LNCaP clone FGC (cell line): ENCODE measurements at regions not wholly inside any gene's neighbourhood (a gene's known extent, or its start where the extent isn't known, plus 50 kb on each side); places are given as distances from the start of the nearest gene placed in this dataset.
A peak's percentile ranks its signal among the peaks of the same experiment; 100 is the strongest.
"Not testable (repeated sequence)": the region's sequence is repeated elsewhere in the genome, so short reads cannot be mapped to it uniquely, and the experiment has no call there.

ENCODE experiments used
- DNase-seq: peaks from one replicate; pipeline ENCODE4 v3.0.0-alpha.2; 2011; ENCODE audit warnings: low read depth
- H3K4me3 ChIP-seq: 2 replicates; pipeline ENCODE4 v1.5.1; 2011; ENCODE audit warnings: mild to moderate bottlenecking, low read depth, low read length, control low read depth
- TF ChIP-seq, protein P1 (sequence below): IDR thresholded peaks from 2 replicates; pipeline ENCODE4 v1.5.1; 2012; ENCODE audit warnings: mild to moderate bottlenecking; ENCODE audit not compliant: control insufficient read depth, insufficient read depth; ENCODE audit errors: extremely low read depth

DNA sequence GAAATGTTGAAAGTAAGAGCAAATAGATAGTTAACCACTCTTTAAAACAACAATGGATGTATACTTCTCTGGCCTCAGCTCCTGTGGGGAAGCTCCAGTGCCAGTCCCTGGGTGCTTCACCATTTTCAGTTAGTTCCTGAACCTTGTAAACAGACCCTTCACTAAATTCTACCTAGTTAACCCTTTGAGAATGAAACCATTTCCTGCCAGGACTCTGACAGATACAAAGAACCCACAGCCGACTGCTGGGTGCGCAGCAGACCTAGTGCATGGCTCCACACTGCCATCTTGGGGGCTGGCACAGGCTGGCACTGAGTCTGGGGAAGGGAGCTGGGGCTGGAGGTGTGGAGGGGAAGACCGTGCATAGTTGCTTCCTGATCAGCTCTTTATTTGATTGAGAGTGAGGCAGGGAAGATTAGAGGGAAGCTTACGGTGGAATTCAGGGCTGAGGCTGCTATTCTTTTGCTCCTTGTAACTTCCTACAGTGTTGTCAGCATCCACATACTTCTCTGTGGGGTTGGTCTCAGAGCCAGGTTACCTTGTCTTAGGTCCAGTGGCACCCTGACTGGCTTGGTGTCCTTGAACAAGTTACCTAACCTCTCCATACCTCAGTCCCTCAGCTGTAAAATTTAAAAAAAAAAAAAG, 62.3 kb upstream of the TP53BP2 start:
- TF ChIP-seq, protein P1, sequence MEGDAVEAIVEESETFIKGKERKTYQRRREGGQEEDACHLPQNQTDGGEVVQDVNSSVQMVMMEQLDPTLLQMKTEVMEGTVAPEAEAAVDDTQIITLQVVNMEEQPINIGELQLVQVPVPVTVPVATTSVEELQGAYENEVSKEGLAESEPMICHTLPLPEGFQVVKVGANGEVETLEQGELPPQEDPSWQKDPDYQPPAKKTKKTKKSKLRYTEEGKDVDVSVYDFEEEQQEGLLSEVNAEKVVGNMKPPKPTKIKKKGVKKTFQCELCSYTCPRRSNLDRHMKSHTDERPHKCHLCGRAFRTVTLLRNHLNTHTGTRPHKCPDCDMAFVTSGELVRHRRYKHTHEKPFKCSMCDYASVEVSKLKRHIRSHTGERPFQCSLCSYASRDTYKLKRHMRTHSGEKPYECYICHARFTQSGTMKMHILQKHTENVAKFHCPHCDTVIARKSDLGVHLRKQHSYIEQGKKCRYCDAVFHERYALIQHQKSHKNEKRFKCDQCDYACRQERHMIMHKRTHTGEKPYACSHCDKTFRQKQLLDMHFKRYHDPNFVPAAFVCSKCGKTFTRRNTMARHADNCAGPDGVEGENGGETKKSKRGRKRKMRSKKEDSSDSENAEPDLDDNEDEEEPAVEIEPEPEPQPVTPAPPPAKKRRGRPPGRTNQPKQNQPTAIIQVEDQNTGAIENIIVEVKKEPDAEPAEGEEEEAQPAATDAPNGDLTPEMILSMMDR = 0 out of 2 replicates have a peak, but pooled peaks have one; percentile 15
- not testable (repeated sequence) for DNase-seq, H3K4me3 ChIP-seq

DNA sequence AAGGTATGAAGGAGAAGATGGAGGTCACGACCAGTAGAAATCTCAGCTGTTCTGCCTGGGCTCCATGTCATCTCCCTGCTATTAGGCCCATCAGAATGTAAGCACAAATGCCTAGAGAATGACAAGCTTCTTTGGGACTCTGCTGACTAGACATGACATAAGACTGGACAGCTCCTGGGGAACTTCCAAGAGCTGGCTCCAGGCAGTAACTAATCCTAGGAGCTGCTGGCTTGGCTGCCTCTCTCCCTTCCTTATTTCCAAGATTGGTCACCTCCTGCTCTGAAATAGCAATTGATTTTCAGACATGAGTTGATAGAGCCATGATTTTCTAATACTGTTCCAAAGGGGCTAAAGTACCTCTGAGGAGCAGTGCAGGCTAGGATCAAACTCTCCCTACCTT, 57.5 kb upstream of the TP53BP2 start:
- not testable (repeated sequence) for DNase-seq, H3K4me3 ChIP-seq

DNA sequence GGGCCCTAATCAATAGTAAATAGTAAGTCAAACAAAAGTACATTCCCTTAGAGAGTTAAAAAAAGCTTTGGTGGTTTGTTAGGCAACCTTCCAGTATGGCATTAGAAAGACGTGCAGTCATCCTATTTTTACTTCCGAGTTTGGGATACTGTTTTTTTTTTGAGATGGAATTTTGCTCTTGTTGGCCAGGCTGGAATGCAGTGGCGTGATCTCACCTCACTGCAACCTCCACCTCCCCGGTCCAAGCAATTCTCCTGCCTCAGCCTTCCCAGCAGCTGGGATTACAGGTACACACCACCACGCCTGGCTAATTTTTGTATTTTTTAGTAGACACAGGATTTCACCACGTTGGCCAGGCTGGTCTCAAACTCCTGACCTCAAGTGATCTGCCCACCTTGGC, 54.0 kb upstream of the TP53BP2 start:
- DNase-seq = peak; percentile 7
- not testable (repeated sequence) for H3K4me3 ChIP-seq

DNA sequence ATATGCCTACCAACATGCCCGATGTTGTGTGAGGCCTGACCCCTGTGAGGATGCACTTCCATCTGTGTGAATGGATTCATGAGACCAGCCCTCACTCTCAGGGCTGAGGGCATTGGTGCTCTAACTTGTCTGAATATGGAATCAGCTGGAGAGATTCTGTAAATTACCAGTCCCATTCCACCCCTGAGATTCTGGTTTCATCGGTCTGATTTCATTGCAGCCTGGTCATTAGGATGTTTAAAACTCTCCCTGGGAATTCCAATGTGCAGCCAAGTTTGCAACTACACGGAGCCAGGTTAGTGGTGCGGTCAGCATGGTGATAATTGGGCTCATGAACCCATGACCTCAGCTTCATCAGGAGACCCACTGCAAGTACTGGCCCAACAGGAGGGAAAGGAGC, 51.4 kb upstream of the TP53BP2 start:
- H3K4me3 ChIP-seq, DNase-seq: not testable (repeated sequence)

DNA sequence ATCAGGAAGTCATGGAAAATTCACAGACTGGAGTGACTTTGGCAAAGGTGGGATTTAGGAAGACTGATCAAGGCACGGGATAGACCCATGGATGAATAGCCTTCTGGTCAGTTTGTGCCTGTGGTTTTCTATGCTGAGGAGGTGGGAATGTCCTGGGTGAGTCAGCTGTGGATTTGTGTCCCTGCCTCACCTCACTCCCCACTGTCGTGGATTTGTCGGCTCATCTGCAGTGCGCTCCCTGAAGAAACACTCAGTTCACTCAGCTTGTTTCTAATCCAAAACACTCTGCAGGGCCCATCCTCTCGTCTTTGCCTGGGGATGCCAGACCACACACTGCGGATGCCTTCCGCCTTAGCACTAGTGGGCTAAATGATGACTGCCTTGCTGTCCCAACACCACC, 50.2 kb upstream of the TP53BP2 start:
- not testable (repeated sequence) for H3K4me3 ChIP-seq, DNase-seq
